Prostate gland (tissue), 2 donors: ENCODE measurements at regions not wholly inside any gene's neighbourhood (a gene's known extent, or its start where the extent isn't known, plus 50 kb on each side); places are given as distances from the start of the nearest gene placed in this dataset.

Source experiments
- CTCF ChIP-seq, 4 experiments: fragments of 200-600 bp in 2 of 4; fragments of 450-650 bp in 2 of 4; sonication (generic) in 2 of 4; IDR thresholded peaks; 1 replicate in 3 of 4; 2 replicates in 1 of 4; pipeline ENCODE4 v1.5.1; 2016 to 2019; ENCODE audit warnings: antibody characterized with exemption in 4 of 4, mild to moderate bottlenecking in 2 of 4, moderate library complexity in 2 of 4
- POLR2A ChIP-seq: fragments of 450-650 bp; IDR thresholded peaks from one replicate; pipeline ENCODE4 v1.6.1; 2016; ENCODE audit warnings: antibody characterized with exemption, mild to moderate bottlenecking

GRCh38 chr10:58026036-58026435 is 241.7 kb downstream of the IPMK start:
- TF ChIP-seq CTCF (IDR thresholded peaks at IDR 0.05) (no peak), POLR2A (no peak)
